KMS-11 (cell line): ENCODE measurements at regions not wholly inside any gene's neighbourhood (a gene's known extent, or its start where the extent isn't known, plus 50 kb on each side); places are given as distances from the start of the nearest gene placed in this dataset.

Experiments used
- H2AFZ ChIP-seq: fragments of 200-600 bp; sonication (generic); 2 replicates; pipeline ENCODE4 v1.6.1; 2016; ENCODE audit warnings: antibody characterized with exemption, mixed run types, low read depth
- H3K27ac ChIP-seq: fragments of 200-600 bp; sonication (generic); 2 replicates; pipeline ENCODE4 v1.6.1; 2016; ENCODE audit warnings: mild to moderate bottlenecking, mixed run types
- H3K27me3 ChIP-seq: fragments of 200-600 bp; sonication (generic); 2 replicates; pipeline ENCODE4 v1.6.1; 2017; ENCODE audit warnings: mild to moderate bottlenecking, low read depth, mixed run types, moderate library complexity; ENCODE audit not compliant: insufficient read depth
- H3K36me3 ChIP-seq: fragments of 200-600 bp; sonication (generic); 2 replicates; pipeline ENCODE4 v1.6.1; 2017; ENCODE audit warnings: mild to moderate bottlenecking, mixed run types; ENCODE audit not compliant: insufficient read depth
- H3K4me1 ChIP-seq: fragments of 200-600 bp; sonication (generic); 2 replicates; pipeline ENCODE4 v1.6.1; 2016; ENCODE audit warnings: mild to moderate bottlenecking, low read depth, mixed run types; ENCODE audit not compliant: poor library complexity, severe bottlenecking
- H3K4me2 ChIP-seq: fragments of 200-600 bp; sonication (generic); 2 replicates; pipeline ENCODE4 v1.7.0; 2016; ENCODE audit warnings: mild to moderate bottlenecking, mixed run types
- H3K4me3 ChIP-seq: fragments of 200-600 bp; sonication (generic); IDR thresholded peaks from 2 replicates; pipeline ENCODE4 v1.6.1; 2017; ENCODE audit warnings: low read depth, low read length, mixed read lengths; ENCODE audit not compliant: insufficient read depth
- H3K79me2 ChIP-seq: fragments of 200-600 bp; sonication (generic); 2 replicates; pipeline ENCODE4 v1.6.1; 2016; ENCODE audit warnings: low read depth, mixed run types; ENCODE audit not compliant: insufficient read depth
- H3K9ac ChIP-seq: fragments of 200-600 bp; sonication (generic); 2 replicates; pipeline ENCODE4 v1.6.1; 2016; ENCODE audit warnings: mild to moderate bottlenecking, mixed run types
- H4K20me1 ChIP-seq: fragments of 200-600 bp; sonication (generic); 2 replicates; pipeline ENCODE4 v1.6.1; 2016; ENCODE audit warnings: mild to moderate bottlenecking, mixed run types; ENCODE audit not compliant: insufficient read depth
- CTCF ChIP-seq: fragments of 200-600 bp; sonication (generic); conservative IDR thresholded peaks from 2 replicates; pipeline ENCODE4 v1.6.1; 2017; ENCODE audit warnings: low read depth, mild to moderate bottlenecking, antibody characterized with exemption, low read length, moderate library complexity, mixed read lengths

GRCh38 chr10:123585477-123586445 lies 80.4 kb upstream of the GPR26 start:
- peaks cover 7% of the 10 kb centered on the region for H3K4me1 ChIP-seq
- H3K9ac ChIP-seq = no peak overlapping the region
- H3K79me2 ChIP-seq = no peaks in the 10 kb centered on the region
- H3K4me2 ChIP-seq = no peak overlapping the region
- no peaks in the 10 kb centered on the region for H4K20me1 ChIP-seq
- no peak overlapping the region for H3K4me3 ChIP-seq
- no peaks in the 10 kb centered on the region for H3K27me3 ChIP-seq
- TF ChIP-seq CTCF = no peak
- no peaks in the 10 kb centered on the region for H3K36me3 ChIP-seq
- H2AFZ ChIP-seq = no peak overlapping the region
- no peak overlapping the region for H3K27ac ChIP-seq

- Histone ChIP-seq H3K4me2 (no peak overlapping the region), H3K79me2 (no peaks in the 10 kb centered on the region), H3K36me3 (no peaks in the 10 kb centered on the region), H3K4me3 (no peak overlapping the region), H3K27ac (no peak overlapping the region), H3K4me1 (peaks cover 4% of the 10 kb centered on the region), H2AFZ (no peak overlapping the region), H3K27me3 (no peaks in the 10 kb centered on the region), H3K9ac (no peak overlapping the region), H4K20me1 (no peaks in the 10 kb centered on the region)
- no peak for TF ChIP-seq CTCF
Observed at GRCh38 chr10:123587110-123587509, 79.0 kb upstream of the GPR26 start.

- Histone ChIP-seq H3K36me3 (no peaks in the 10 kb centered on the region), H2AFZ (no peak overlapping the region)
Observed at GRCh38 chr10:123588386-123588914, 77.7 kb upstream of the GPR26 start.

GRCh38 chr10:123595661-123596060 lies 70.5 kb upstream of the GPR26 start:
- H3K9ac ChIP-seq = no peak overlapping the region
- H3K27me3 ChIP-seq = no peaks in the 10 kb centered on the region
- no peaks in the 10 kb centered on the region for H3K79me2 ChIP-seq
- TF ChIP-seq CTCF = no peak
- no peaks in the 10 kb centered on the region for H3K4me1 ChIP-seq
- H3K4me3 ChIP-seq = no peak overlapping the region
- H3K4me2 ChIP-seq = no peak overlapping the region
- H3K36me3 ChIP-seq = no peaks in the 10 kb centered on the region
- H3K27ac ChIP-seq = no peak overlapping the region
- H2AFZ ChIP-seq = no peak overlapping the region
- no peaks in the 10 kb centered on the region for H4K20me1 ChIP-seq

More at GRCh38 chr10:123588386-123588914, 77.7 kb upstream of the GPR26 start:
- no peak overlapping the region for H3K4me2 ChIP-seq
- no peaks in the 10 kb centered on the region for H3K27me3 ChIP-seq
- H3K4me3 ChIP-seq = no peak overlapping the region
- no peak for TF ChIP-seq CTCF
- H4K20me1 ChIP-seq = no peaks in the 10 kb centered on the region
- H3K9ac ChIP-seq = no peak overlapping the region
- no peak overlapping the region for H3K27ac ChIP-seq
- no peaks in the 10 kb centered on the region for H3K4me1 ChIP-seq
- H3K79me2 ChIP-seq = no peaks in the 10 kb centered on the region
